Esophagus mucosa (tissue), 1 donor: ENCODE measurements at regions not wholly inside any gene's neighbourhood (a gene's known extent, or its start where the extent isn't known, plus 50 kb on each side); places are given as distances from the start of the nearest gene placed in this dataset.
A peak's percentile ranks its signal among the peaks of the same experiment; 100 is the strongest.

ENCODE experiments used
- ATAC-seq: fragments of 200-7000 bp; cut with Tn5 transposase; one replicate; pipeline ENCODE4 v1.9.1; 2020
- donor health status: DM: yes; HTN: yes; CAD: no.

- no peak for ATAC-seq
Measured at GRCh38 chr2:64769392-64770044, 115.8 kb upstream of the SERTAD2 start.

GRCh38 chr2:64770137-64770780 lies 116.5 kb upstream of the SERTAD2 start:
- ATAC-seq = no peak

- peak; percentile 59 for ATAC-seq
Measured at GRCh38 chr2:64770781-64771334, 117.1 kb upstream of the SERTAD2 start.

- no peak for ATAC-seq
Measured at GRCh38 chr2:64771737-64772136, 118.0 kb upstream of the SERTAD2 start.

- ATAC-seq = no peak
Measured at GRCh38 chr2:64773461-64774118, 119.9 kb upstream of the SERTAD2 start.

- ATAC-seq = no peak
Measured at GRCh38 chr2:64777841-64778240, 124.1 kb upstream of the SERTAD2 start.

- peak; percentile 44 for ATAC-seq
Measured at GRCh38 chr2:64779117-64779690, 125.5 kb upstream of the SERTAD2 start.

- ATAC-seq = peak; percentile 66
Measured at GRCh38 chr2:64780041-64780440, 126.3 kb upstream of the SERTAD2 start.

- ATAC-seq = no peak
Measured at GRCh38 chr2:64781711-64782390, 128.1 kb upstream of the SERTAD2 start.

- peak; percentile 80 for ATAC-seq
Measured at GRCh38 chr2:64784168-64785061, 130.7 kb upstream of the SERTAD2 start.

GRCh38 chr2:64785245-64785644 lies 131.5 kb upstream of the SERTAD2 start:
- no peak for ATAC-seq

- no peak for ATAC-seq
Measured at GRCh38 chr2:64786343-64787018, 132.8 kb upstream of the SERTAD2 start.

- ATAC-seq = peak; percentile 79
Measured at GRCh38 chr2:64787019-64787365, 133.3 kb upstream of the SERTAD2 start.

GRCh38 chr2:64787698-64788097 lies 134.0 kb upstream of the SERTAD2 start:
- no peak for ATAC-seq

GRCh38 chr2:64789466-64790320 lies 136.0 kb upstream of the SERTAD2 start:
- ATAC-seq = no peak

- no peak for ATAC-seq
Measured at GRCh38 chr2:64792300-64792699, 138.6 kb upstream of the SERTAD2 start.

GRCh38 chr2:64792995-64793639 lies 139.4 kb upstream of the SERTAD2 start:
- no peak for ATAC-seq

- no peak for ATAC-seq
Measured at GRCh38 chr2:64793701-64794100, 140.0 kb upstream of the SERTAD2 start.

- no peak for ATAC-seq
Measured at GRCh38 chr2:64794426-64794995, 140.8 kb upstream of the SERTAD2 start.
